ENCODE measurements at regions not wholly inside any gene's neighbourhood (a gene's known extent, or its start where the extent isn't known, plus 50 kb on each side); places are given as distances from the start of the nearest gene placed in this dataset.

- Histone ChIP-seq H3K4me3 (no peak overlapping the region), H3K9me3 (no peaks in the 10 kb centered on the region), H3K4me1 (ENCODE audit: low read depth) (no peaks in the 10 kb centered on the region), H3K36me3 (ENCODE audit: low read depth) (no peaks in the 10 kb centered on the region)
- no peak for DNase-seq
- intact Hi-C loops (cut with DNase I, micrococcal nuclease) = no loop called here
- no peak for TF ChIP-seq CTCF (IDR thresholded peaks at IDR 0.05)
- no peak for ATAC-seq
Measured at GRCh38 chr16:55041540-55042234, 111.0 kb downstream of the IRX5 start.

GRCh38 chr16:55042556-55043432 lies 112.1 kb downstream of the IRX5 start:
- intact Hi-C loops (cut with DNase I, micrococcal nuclease) = no loop called here
- Histone ChIP-seq H3K4me1 (ENCODE audit: low read depth) (no peaks in the 10 kb centered on the region), H3K36me3 (ENCODE audit: low read depth) (no peaks in the 10 kb centered on the region), H3K9me3 (no peaks in the 10 kb centered on the region), H3K4me3 (no peak overlapping the region)
- TF ChIP-seq CTCF (IDR thresholded peaks at IDR 0.05) = no peak
- DNase-seq (no peak), ATAC-seq (no peak)

DNA sequence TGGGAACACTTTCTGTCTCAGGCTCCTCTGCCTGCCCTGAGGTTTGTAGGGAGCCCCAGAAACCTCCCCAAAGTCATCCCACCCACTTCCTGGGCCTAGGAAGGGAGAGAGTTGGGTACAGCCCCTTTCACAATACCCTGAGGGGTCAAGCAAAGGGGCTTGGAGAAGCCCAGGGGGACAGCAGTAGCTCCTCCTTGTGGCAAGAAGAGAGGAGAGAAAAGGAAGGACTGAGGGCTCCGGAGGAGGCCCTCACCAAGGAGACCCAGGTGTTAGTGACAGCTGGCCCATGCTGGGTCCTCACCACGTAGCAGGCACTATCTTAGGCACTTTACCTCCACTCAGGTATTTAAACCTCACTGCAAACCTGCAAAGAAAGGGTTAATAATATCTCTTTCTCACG lies 112.8 kb downstream of the IRX5 start:
- no peak for DNase-seq
- no peak for ATAC-seq
- Histone ChIP-seq H3K4me1 (ENCODE audit: low read depth) (no peaks in the 10 kb centered on the region), H3K9me3 (no peaks in the 10 kb centered on the region), H3K36me3 (ENCODE audit: low read depth) (no peaks in the 10 kb centered on the region), H3K4me3 (no peak overlapping the region)
- no peak for TF ChIP-seq CTCF (IDR thresholded peaks at IDR 0.05)
- intact Hi-C loops (cut with DNase I, micrococcal nuclease) = no loop called here

- ATAC-seq (no peak), DNase-seq (no peak)
- no peaks in the 10 kb centered on the region for H3K36me3 ChIP-seq (ENCODE audit: low read depth)
- TF ChIP-seq CTCF (IDR thresholded peaks at IDR 0.05) = no peak
- H3K4me3 ChIP-seq = no peak overlapping the region
- H3K9me3 ChIP-seq = no peaks in the 10 kb centered on the region
- intact Hi-C loops (cut with DNase I, micrococcal nuclease) = no loop called here
- no peaks in the 10 kb centered on the region for H3K4me1 ChIP-seq (ENCODE audit: low read depth)
Measured at GRCh38 chr16:55044201-55044975, 113.7 kb downstream of the IRX5 start.

GRCh38 chr16:55045329-55045728 lies 114.7 kb downstream of the IRX5 start:
- Histone ChIP-seq H3K4me1 (ENCODE audit: low read depth) (no peaks in the 10 kb centered on the region), H3K36me3 (ENCODE audit: low read depth) (no peaks in the 10 kb centered on the region), H3K4me3 (no peak overlapping the region), H3K9me3 (no peaks in the 10 kb centered on the region)
- intact Hi-C loops (cut with DNase I, micrococcal nuclease) = no loop called here
- DNase-seq (no peak), ATAC-seq (no peak)
- TF ChIP-seq CTCF (IDR thresholded peaks at IDR 0.05) = no peak
